ENCODE measurements at regions not wholly inside any gene's neighbourhood (a gene's known extent, or its start where the extent isn't known, plus 50 kb on each side); places are given as distances from the start of the nearest gene placed in this dataset.
A peak's percentile ranks its signal among the peaks of the same experiment; 100 is the strongest.

- Histone ChIP-seq H3K27me3 (no peaks in the 10 kb centered on the region), H3K36me3 (no peaks in the 10 kb centered on the region), H3K27ac (no peak overlapping the region), H3K9me3 (no peaks in the 10 kb centered on the region), H3K4me3 (no peak overlapping the region), H3K4me1 (no peaks in the 10 kb centered on the region)
- intact Hi-C loops (cut with DNase I): no loop called here
- no peak for DNase-seq
- ATAC-seq: no peak
- FAIRE-seq: no peak
- TF ChIP-seq, protein P1, sequence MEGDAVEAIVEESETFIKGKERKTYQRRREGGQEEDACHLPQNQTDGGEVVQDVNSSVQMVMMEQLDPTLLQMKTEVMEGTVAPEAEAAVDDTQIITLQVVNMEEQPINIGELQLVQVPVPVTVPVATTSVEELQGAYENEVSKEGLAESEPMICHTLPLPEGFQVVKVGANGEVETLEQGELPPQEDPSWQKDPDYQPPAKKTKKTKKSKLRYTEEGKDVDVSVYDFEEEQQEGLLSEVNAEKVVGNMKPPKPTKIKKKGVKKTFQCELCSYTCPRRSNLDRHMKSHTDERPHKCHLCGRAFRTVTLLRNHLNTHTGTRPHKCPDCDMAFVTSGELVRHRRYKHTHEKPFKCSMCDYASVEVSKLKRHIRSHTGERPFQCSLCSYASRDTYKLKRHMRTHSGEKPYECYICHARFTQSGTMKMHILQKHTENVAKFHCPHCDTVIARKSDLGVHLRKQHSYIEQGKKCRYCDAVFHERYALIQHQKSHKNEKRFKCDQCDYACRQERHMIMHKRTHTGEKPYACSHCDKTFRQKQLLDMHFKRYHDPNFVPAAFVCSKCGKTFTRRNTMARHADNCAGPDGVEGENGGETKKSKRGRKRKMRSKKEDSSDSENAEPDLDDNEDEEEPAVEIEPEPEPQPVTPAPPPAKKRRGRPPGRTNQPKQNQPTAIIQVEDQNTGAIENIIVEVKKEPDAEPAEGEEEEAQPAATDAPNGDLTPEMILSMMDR (IDR thresholded peaks at IDR 0.05): no peak
- WGBS, 2 donors: 87 to 89% methylated on average over 1 of the region's 1 CpG
These were observed 290.5 kb downstream of the NOL4 start for GRCh38 chr18:33934258-33934657.

DNA sequence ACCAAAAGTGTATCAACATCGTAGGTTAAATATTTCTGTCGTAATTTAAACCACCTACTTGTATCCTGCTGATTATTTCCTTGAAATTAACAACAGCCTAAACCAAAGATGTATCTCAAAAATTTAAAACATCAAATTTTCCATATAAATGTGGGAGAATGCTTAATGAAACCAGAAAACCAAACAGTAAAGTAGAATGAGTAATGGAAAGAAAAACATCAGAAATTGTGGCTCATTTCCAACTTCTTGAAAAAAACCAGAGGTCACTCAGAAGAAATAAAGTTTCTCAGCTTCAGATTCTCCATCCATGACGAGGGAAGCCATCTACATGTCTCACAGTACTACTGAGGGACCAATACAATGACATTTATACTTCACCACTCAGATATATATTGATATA, 296.5 kb downstream of the NOL4 start:
- Histone ChIP-seq H3K27me3 (no peaks in the 10 kb centered on the region), H3K4me3 (no peak overlapping the region), H3K27ac (no peak overlapping the region), H3K9me3 (no peaks in the 10 kb centered on the region), H3K4me1 (no peaks in the 10 kb centered on the region), H3K36me3 (no peaks in the 10 kb centered on the region)
- WGBS, 2 donors: 55 to 61% methylated on average over 3 of the region's 3 CpGs
- no peak for FAIRE-seq
- DNase-seq: no peak
- no peak for ATAC-seq
- TF ChIP-seq, protein P1 (IDR thresholded peaks at IDR 0.05): no peak
- intact Hi-C loops (cut with DNase I): no loop called here

GRCh38 chr18:33924576-33924975, 300.1 kb downstream of the NOL4 start:
- TF ChIP-seq, protein P1 (IDR thresholded peaks at IDR 0.05): no peak
- WGBS, 2 donors: 76 to 82% methylated on average over 3 of the region's 3 CpGs
- no peaks in the 10 kb centered on the region for H3K27me3 ChIP-seq
- no peak overlapping the region for H3K27ac ChIP-seq
- H3K4me1 ChIP-seq: no peaks in the 10 kb centered on the region
- FAIRE-seq (no peak), ATAC-seq (peak in 2 of 4 donors; percentile 64 to 75), DNase-seq (no peak)
- intact Hi-C loops (cut with DNase I): no loop called here
- no peaks in the 10 kb centered on the region for H3K36me3 ChIP-seq
- H3K9me3 ChIP-seq: no peaks in the 10 kb centered on the region
- no peak overlapping the region for H3K4me3 ChIP-seq

DNA sequence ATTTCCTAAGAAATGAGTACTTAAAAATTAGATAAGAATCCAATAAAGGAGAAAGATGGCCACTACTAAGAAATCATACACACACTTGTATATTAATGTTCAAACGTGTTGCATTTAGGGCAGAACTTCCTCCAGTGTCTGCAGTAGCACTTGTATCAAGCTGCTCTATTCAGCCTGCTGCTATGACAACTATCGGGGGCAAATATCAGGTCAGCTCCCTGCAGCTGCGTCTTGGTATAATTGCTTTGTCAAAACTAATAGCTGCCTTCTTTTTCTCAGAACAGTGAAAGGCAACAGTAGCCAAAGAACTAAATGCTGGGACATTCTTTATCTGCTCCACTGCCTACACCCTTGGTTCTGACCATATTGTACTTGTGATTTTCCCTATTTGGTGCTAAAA, 300.7 kb downstream of the NOL4 start:
- FAIRE-seq: no peak
- H3K4me1 ChIP-seq: no peaks in the 10 kb centered on the region
- no peaks in the 10 kb centered on the region for H3K36me3 ChIP-seq
- intact Hi-C loops (cut with DNase I): no loop called here
- H3K27ac ChIP-seq: no peak overlapping the region
- H3K27me3 ChIP-seq: no peaks in the 10 kb centered on the region
- no peak for DNase-seq
- 44 to 49% methylated on average over 3 of the region's 3 CpGs for WGBS, 2 donors
- TF ChIP-seq, protein P1 (IDR thresholded peaks at IDR 0.05): no peak
- no peak overlapping the region for H3K4me3 ChIP-seq
- peak in 2 of 4 donors; percentile 24 to 58 for ATAC-seq
- H3K9me3 ChIP-seq: no peaks in the 10 kb centered on the region

GRCh38 chr18:33918571-33918970, 306.1 kb downstream of the NOL4 start:
- FAIRE-seq (no peak), DNase-seq (no peak), ATAC-seq (no peak)
- no peaks in the 10 kb centered on the region for H3K36me3 ChIP-seq
- no peak overlapping the region for H3K27ac ChIP-seq
- TF ChIP-seq, protein P1 (IDR thresholded peaks at IDR 0.05): no peak
- no peaks in the 10 kb centered on the region for H3K27me3 ChIP-seq
- intact Hi-C loops (cut with DNase I): no loop called here
- H3K4me1 ChIP-seq: no peaks in the 10 kb centered on the region
- 55 to 73% methylated on average over 3 of the region's 3 CpGs for WGBS, 2 donors
- H3K4me3 ChIP-seq: no peak overlapping the region
- no peaks in the 10 kb centered on the region for H3K9me3 ChIP-seq

All from pancreas (tissue), 10 donors.